ENCODE measurements at regions not wholly inside any gene's neighbourhood (a gene's known extent, or its start where the extent isn't known, plus 50 kb on each side); places are given as distances from the start of the nearest gene placed in this dataset.

DNA sequence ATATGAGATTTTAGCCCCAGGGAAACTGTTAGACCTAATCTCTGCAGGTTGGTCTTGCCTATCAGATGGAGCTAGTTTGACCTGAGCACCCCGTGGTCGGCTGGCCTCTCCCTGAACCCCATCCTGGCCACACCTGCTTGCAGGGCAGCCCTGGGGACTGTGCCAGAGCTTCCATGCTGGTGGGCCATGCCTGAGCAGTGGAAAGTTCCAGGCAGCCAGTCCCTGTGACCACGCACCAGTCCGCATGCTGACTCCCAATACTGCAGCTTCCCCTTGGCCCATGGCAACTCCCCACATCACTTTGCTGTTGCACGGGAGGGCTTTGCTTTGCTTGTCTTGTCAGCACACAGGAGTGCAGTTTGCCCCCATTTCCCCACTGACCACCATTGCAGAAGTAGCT, 427.8 kb upstream of the SEMA3D start:
- no peak for DNase-seq (ENCODE audit: low read depth in 3 of 3, low spot score in 2 of 3)

DNA sequence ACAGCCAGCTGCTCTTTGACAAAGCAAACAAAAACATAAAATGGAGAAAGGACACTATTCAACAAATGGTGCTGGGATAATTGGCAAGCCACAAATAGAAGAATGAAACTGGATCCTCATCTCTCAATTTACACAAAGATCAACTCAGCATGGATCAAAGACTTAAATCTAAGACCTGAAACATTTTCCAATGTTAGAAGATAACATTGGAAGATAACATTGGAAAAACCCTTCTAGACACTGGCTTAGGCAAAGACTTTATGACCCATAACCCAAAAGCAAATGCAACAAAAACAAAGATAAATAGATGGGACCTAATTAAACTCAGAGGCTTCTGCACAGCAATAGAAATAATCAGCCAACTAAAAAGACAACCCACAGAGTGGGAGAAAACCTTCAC, 425.7 kb upstream of the SEMA3D start:
- DNase-seq (ENCODE audit: low read depth in 3 of 3, low spot score in 2 of 3) = no peak

DNA sequence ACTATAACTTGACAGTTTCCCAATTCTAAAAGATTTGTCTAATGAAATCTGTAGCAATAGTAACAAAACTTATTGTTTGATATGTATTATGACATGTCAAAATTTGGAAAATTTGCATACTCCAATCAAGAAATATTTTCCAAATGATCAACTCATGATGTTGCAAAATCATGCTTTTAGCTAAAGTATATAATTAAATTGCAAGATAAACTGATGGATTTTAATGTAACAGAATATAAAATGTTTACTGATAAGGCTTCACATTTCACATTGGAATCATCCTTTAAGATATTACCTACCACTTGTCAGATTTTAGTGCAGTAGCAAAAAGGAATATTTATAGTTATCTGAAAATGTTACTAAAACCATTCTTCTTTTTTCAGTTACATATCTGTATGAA, 421.9 kb upstream of the SEMA3D start:
- no peak for DNase-seq (ENCODE audit: low read depth in 3 of 3, low spot score in 2 of 3)

DNA sequence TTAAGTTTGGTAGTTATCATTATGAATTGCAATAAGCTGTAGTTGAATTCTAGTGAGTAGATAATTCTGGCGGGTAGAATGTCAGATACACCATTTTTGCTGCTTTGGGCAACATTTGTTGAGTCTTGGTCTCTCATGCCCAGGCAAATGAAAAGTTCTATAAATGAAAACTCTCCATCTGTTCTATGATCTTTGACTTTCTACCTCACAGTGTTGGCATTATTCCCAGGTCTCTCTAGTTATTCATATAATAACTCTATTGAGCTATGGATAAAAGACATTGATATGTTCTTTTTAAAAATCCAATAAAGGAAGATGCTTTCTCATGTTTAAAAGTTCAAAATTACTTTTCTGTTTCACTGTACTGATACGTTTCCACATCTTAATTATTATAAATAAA, 415.3 kb upstream of the SEMA3D start:
- DNase-seq (ENCODE audit: low read depth in 3 of 3, low spot score in 2 of 3) = no peak

DNA sequence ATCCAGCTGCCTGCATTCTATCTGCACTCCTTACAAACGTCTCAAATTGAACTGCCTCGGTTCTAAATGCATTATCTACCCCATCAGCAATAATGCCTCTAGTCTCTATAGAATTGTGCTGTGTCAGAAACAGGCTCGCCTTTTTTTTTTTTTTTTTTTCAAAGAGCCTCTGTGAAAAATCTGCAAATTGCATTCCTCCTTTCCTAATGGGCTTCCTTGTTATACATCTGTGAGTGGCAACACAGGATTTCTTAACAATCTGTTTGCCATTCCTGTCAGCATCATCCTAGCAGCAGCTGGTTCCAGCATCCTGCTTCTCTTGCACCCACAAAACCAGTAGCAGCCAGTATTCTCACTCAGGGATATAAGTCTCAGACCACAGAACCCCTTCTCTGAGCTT, 413.5 kb upstream of the SEMA3D start:
- no peak for DNase-seq (ENCODE audit: low read depth in 3 of 3, low spot score in 2 of 3)

DNA sequence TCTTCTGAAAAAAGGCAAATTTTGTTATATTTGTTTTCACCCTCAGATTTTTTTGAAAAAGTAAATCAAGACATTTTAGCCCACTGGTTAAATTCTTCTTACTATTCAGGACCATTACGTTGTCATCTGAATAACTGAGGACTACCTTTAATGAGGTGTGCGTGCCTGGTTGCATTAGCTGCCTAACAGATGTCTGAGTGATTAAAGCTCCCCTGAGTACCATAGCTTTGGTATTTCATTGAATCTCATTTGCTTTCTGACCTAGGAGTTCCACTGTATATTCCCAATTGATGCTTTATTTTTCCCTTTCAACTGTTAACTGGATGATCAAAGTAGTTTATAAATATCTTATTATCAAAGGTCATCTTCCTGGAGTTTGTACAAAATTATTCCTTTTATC, 410.0 kb upstream of the SEMA3D start:
- DNase-seq (ENCODE audit: low read depth in 3 of 3, low spot score in 2 of 3) = no peak

DNA sequence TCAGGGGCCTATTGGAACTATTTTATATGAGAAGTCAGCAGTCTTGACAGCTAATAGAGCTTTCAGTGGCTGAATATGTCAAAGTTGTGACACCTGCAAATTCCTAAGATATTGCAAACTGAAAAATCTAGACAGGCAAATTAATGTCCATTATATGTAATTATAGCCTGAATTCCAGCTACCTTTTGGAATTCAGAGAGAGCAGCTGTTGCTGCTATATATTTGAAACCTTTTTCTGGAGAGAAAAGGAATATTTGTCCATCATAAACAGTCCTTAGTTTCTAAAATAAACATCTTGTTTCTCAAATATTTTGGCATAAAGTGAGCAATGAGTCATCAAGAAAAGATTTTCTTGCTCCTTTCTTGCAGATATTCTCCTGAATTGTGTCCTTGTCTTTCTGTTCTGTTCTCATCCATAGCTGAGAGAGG, 408.9 kb upstream of the SEMA3D start:
- no peak for DNase-seq (ENCODE audit: low read depth in 3 of 3, low spot score in 2 of 3)

DNA sequence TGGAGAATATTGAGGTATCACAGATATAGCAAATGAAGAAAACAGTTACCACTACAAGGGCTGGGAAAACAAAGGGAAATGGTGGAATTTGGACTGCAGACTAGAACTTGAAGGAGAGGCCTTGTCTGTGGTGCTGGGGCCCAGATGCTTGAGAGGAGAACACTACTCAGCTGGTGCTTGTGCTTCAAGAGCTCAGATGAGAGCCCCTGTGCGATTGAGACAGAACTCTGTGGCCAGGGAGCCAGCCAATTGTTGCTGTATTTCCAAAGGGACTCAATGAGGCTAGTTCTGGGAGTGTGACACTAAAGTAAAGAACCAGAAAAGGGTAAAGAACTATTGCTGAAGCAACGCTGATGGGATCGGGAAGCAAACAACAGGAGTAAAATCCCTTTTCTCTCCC, 406.5 kb upstream of the SEMA3D start:
- no peak for DNase-seq (ENCODE audit: low read depth in 3 of 3, low spot score in 2 of 3)

DNA sequence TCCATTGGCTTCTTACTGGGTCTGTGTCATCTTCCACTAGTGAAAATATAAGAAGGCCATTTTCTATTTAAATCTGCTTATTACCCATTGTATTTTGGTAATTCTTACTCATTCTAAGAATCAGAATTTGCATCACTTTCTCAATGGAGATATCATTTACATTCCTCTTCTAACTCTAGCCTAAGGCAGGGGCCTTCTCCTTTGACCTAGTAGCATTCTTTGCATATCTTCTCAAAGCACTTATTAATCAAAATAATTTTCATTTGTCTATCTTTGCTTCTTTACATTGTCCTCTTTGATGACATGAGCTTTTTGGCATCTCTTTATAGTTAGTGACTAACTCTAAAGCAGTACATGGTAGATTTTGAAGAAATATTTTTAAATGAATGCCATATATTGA, 400.9 kb upstream of the SEMA3D start:
- no peak for DNase-seq (ENCODE audit: low read depth in 3 of 3, low spot score in 2 of 3)

DNA sequence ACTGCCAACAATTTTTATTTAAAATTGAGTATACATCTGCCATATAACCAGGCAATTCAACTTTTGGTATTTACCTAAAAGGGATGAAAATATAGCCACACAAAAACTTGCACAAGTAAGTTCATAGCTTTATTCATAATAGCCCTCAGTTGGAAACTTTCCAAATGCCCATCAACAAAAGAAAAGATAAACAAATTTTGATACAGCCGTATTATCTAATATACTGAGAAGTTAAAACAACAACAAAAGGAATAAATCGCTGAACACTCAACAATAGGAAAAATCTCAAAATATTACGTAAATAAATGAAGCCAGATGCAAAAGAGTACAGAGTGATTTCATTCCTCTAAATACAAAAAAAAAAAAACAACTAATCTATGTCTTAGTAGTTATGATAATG, 399.2 kb upstream of the SEMA3D start:
- DNase-seq (ENCODE audit: low read depth in 3 of 3, low spot score in 2 of 3) = no peak

DNA sequence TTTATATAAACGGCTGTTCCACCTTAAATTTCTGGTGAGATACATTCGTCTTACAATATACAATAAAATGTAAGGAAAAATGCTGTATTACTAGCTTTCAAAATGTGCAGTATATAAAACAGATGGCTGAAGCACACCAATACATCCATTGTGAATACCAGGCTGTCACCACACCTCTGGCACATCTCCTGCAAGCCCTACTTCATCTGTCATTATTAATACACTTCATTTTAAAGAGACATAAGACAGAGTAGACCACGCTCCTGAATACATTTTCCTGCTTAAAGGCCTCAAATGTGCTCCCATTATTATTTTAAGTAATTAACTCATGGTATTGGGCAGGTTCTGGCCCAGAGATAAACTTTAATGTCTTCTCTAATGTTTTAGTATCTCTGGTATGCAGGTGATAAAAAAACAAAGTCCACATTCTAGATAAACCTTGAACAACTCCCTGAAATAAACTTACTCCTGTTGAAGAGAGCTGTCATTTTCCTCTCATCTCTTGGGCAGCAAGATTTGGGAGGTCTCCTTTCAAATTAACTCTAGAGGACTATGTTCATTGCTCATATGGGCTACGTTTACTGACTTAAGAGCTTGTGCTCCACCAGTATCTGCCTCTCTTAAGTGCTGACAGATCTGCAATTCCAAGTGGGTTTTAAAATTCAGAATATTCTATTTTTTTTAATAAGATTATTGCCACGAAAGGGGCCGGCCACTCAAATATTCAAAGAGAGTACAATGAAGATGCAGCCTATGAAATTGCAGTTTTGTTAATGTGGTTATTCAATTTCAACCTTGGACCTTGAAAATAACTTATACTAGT, 396.5 kb upstream of the SEMA3D start:
- DNase-seq (ENCODE audit: low read depth in 3 of 3, low spot score in 2 of 3) = no peak

DNA sequence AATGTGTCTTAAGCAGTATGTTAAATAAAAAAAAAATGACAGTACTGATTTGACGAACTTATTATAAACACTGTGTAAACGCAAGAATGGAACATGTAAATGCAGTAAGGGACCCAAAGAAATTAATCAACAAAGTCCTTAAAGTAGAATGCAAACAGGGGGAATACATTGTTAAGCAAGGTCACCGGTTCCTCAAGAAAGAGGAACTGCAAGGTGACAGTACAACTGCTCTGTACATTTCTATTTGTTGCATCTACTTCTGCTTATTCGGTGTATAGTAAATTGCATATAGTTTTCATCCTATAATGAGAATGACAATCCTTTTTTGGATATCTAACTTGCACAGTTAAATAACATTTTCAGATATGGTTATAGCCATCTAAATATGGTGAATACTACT, 387.0 kb upstream of the SEMA3D start:
- no peak for DNase-seq (ENCODE audit: low read depth in 3 of 3, low spot score in 2 of 3)

DNA sequence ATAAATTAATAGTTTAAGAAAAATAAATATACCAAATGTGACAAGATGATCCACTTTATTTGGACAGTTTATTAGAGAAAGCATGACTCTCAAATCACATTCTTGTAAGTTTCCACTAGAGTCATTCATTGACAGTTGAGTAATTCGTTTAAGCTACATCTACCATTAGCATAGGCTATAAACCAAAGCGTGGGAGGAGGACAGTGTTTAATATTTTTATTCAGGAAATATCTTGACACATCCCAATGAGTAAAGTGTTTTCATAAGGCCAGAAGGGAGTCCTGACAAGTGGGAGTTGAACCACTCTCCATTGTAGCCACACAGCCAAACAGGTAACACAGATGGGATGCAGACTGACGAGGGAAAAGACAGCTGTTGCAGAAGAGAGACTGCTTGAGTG, 386.5 kb upstream of the SEMA3D start:
- DNase-seq (ENCODE audit: low read depth in 3 of 3, low spot score in 2 of 3) = no peak

DNA sequence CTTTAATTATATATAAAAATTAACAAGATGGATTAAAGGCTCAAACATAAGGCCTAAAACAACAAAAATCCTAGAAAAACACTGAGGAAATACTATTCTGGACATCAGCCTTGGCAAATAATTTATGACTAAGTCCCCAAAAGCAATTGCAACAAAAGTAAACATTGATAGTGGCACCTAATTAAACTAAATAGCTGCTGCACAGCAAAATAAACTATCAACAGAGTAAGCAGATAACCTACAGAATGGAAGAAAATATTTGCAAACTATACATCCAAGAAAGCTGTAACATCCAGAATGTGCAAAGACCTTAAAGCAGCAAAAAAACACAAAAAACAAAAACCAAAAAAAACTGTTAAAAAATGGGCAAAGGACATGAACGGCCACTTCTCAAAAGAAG, 384.0 kb upstream of the SEMA3D start:
- DNase-seq (ENCODE audit: low read depth in 3 of 3, low spot score in 2 of 3) = no peak

DNA sequence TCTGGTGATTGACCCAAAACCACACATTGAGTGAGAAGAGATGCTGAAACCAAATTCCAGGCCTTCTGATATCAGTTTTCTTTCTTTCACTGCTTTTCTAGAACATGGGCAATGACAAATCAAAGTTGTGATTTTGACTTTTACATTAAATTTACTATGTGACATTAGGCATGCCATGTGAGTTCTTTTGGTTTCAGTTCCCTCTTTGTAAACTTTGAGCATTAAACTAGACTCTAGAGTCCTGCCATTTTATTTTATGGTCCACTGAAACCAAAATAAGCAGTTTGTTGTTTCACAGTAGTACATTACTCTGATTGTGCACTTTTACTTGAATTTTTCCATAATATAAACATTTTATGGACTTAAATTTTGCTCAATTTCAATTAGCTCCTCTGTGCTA, 381.1 kb upstream of the SEMA3D start:
- DNase-seq (ENCODE audit: low read depth in 3 of 3, low spot score in 2 of 3) = no peak

DNA sequence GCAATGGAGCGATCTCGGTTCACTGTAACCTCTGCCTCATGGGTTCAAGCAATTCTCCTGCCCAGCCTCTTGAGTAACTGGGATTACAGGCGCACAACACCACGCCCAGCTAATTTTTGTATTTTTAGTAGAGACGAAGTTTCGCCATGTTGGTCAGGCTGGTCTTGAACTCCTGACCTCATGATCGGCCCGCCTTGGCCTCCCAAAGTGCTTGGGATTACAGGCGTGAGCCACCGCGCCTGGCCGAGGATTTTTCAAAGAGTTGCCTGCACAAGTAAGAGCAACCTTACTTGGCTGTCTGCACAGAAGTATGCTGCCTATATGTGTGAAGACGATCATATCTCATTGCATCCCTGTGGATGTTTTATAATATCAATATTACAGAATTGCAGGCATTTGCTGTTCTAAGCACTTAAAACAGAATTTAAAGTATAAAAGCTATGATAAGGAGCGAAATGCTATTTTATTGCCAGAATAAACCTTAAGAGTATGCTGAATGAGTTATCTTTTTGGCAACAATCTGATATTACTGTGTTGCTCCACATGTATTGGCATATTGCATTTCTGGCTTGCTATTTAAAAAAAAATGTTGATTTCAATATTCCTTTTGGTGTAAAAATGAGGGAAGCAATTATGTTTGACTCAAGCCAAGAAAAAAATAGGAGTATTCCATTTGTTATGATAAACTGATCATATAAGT, 379.4 kb upstream of the SEMA3D start:
- DNase-seq (ENCODE audit: low read depth in 3 of 3, low spot score in 2 of 3) = no peak

DNA sequence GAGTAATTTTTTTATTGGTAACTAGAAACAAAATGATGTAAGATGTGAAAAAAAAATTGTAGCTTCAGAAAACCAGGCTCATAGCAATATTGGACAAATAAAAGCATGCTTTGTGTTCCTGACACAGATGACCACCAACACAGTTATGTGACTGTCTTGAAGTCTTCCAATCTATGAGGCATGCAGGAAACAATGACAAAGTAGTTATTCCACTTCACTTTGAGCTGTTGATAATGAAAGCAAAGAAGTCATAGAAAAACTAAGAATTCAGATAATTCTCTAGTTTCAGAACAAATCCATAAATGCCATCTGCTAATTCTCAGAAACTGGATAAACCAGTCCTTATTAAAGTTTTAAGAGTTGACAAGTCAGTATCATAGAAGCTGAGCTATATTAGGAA, 378.4 kb upstream of the SEMA3D start:
- no peak for DNase-seq (ENCODE audit: low read depth in 3 of 3, low spot score in 2 of 3)

DNA sequence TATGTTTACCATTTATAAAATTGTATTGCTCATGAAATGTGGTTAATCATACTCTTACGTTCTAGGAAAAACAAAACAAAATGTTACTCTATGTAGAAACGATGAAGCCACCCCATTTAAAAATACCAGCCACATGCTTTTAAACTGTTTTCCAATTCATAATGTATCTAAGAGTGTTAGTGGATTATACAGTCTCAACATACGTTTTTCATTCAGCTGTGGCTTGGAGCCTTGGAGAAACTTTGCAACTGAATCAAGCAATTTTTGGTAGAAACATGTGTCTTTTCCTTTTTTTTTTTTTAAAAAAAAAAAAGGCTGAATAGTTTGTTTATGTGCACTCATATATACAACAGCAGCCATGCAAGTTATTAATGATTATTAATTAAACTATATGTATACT, 378.0 kb upstream of the SEMA3D start:
- DNase-seq (ENCODE audit: low read depth in 3 of 3, low spot score in 2 of 3) = no peak

DNA sequence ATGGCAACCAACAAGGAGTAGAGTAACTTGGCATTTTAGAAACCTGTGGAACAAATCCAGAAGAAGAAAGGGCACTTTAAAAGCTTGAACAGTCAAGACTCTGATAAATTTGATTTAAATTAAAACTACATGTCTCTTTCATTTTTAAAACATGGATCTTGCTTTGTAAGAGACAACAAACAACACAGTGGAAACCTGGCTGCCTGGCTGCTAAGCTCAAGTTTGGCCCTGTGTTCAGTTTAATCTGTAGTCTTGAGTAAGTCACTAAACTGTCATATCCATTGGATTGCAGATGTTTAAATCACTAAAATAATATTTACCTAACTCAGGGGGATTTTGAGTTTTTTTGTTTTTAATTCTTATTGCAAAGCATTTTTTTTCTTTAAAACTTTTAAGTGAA, 374.9 kb upstream of the SEMA3D start:
- DNase-seq (ENCODE audit: low read depth in 3 of 3, low spot score in 2 of 3) = no peak

DNA sequence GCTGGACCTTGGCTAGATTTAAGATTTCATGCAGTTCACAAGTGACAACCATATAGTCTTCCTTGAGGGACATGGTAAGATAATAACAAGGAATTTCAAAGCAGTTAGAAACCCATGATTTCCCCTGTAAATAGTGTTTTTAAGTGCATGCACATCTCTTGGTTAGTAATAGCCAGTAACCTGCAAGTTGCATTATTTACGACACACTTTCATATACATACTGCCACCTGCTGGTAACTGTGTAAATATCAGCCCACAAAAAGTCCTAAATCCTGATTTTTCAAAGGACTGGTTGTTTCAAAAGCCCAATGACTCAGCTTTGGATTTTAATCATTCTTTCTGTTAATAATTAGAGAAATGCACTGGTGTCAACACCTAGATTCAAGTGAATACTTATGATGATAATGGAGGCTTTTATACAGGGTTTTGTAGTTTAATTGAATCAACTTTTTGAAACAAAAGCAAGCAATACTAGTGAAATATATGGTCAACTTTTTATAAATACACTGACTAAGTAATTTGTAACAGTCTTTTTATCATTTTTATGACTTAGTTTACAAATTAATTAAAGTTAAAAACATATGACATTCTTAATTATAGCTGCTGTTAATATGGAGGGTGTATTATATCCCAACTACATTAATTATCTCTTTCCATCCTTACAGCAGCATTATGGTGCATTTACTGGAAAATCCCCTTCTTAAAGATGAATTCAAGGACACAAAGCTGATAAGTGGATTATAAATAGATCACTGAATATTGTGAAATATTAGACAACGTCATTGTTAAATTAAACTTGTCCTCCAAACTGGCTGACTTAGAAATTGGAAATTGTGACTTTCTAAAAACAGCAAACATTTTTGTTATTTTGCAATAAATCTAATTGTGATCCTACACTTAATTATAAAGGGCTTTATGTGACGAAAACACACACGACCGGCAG, 367.7 kb upstream of the SEMA3D start:
- DNase-seq (ENCODE audit: low read depth in 3 of 3, low spot score in 2 of 3) = peak; percentile 40 to 47 (median 44)

DNA sequence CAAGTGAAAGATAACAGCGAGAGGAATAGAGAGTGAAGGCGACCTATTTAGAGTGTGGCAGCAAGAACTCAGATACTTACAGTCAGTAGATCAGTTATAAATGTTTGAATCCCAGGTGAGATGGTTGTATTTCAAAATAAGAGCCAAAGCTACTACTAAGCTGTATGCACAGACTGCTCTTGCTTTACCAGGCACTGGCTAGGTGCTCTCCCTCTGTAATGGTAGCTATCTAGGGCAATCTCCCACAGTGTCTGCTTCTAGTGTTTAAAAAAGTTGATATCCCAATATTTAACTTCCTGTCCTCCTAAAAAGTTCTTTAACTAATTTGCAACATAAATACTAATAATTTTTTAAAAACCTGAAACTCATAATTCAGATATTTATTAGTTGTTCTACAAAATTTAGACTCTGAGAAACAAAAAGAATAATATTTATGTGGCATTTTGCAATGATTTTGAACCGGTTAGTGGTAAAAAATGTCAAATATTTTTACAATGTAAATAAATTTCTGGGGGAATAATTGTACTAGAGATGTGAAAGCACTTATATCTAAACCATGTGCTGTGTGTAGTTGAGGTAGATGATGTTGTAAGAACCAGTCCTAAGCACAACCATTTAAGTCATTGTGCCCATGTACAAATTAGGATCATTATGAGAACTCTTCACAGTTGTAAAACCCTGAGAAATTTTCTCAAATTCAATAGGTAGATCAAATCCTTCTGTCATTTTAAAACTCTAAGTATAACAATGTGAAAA, 349.3 kb upstream of the SEMA3D start:
- DNase-seq (ENCODE audit: low read depth in 3 of 3, low spot score in 2 of 3) = no peak

All from right renal cortex interstitium (tissue), 3 donors.